ENCODE measurements at regions not wholly inside any gene's neighbourhood (a gene's known extent, or its start where the extent isn't known, plus 50 kb on each side); places are given as distances from the start of the nearest gene placed in this dataset.

- H3K4me3 Mint-ChIP-seq = no peak overlapping the region
- ChIA-PET CTCF (no interaction called here), POLR2A (no interaction called here)
- TF ChIP-seq STAT6 (CRISPR knock-in tag; conservative IDR thresholded peaks at IDR 0.05; ENCODE audit: low read depth) (no peak), AFF4 (CRISPR knock-in tag; IDR thresholded peaks at IDR 0.05; ENCODE audit: borderline replicate concordance) (no peak), E2F4 (CRISPR knock-in tag; IDR thresholded peaks at IDR 0.05; ENCODE audit: borderline replicate concordance, low read depth) (no peak), SOX15 (CRISPR knock-in tag; IDR thresholded peaks at IDR 0.05) (no peak), ZNF138 (CRISPR knock-in tag; conservative IDR thresholded peaks at IDR 0.05) (no peak), CBFB (CRISPR knock-in tag; IDR thresholded peaks at IDR 0.05; ENCODE audit: low read depth) (no peak), ZNF219 (CRISPR knock-in tag; IDR thresholded peaks at IDR 0.05; ENCODE audit: borderline replicate concordance) (no peak), JAZF1 (CRISPR knock-in tag; IDR thresholded peaks at IDR 0.05) (no peak), GRHL2 (CRISPR knock-in tag; IDR thresholded peaks at IDR 0.05; ENCODE audit: insufficient replicate concordance, severe bottlenecking) (no peak), ATF3 (CRISPR knock-in tag; conservative IDR thresholded peaks at IDR 0.05) (no peak), CREB1 (CRISPR knock-in tag; IDR thresholded peaks at IDR 0.05) (no peak), JUN (CRISPR knock-in tag; IDR thresholded peaks at IDR 0.05) (no peak)
- H3K4me1 Mint-ChIP-seq = no peaks in the 10 kb centered on the region
- H3K36me3 Mint-ChIP-seq = no peaks in the 10 kb centered on the region
- no peaks in the 10 kb centered on the region for H3K9me3 Mint-ChIP-seq
- H3K27ac Mint-ChIP-seq = no peak overlapping the region
- DNase-seq (ENCODE audit: low spot score) (no peak), ATAC-seq (no peak)
- no peaks in the 10 kb centered on the region for H3K27me3 Mint-ChIP-seq (ENCODE audit: low read depth)
These were observed 206.0 kb upstream of the RPS6KA3 start for GRCh38 chrX:20472620-20473258.

GRCh38 chrX:20472148-20472547, 205.4 kb upstream of the RPS6KA3 start:
- H3K4me3 Mint-ChIP-seq = no peak overlapping the region
- DNase-seq (ENCODE audit: low spot score) = no peak
- H3K27ac Mint-ChIP-seq = no peak overlapping the region
- POLR2A ChIA-PET = no interaction called here
- no peaks in the 10 kb centered on the region for H3K36me3 Mint-ChIP-seq
- CTCF ChIA-PET = no interaction called here
- no peak for ATAC-seq
- H3K9me3 Mint-ChIP-seq = no peaks in the 10 kb centered on the region
- H3K4me1 Mint-ChIP-seq = no peaks in the 10 kb centered on the region
- no peaks in the 10 kb centered on the region for H3K27me3 Mint-ChIP-seq (ENCODE audit: low read depth)
- TF ChIP-seq HMGXB4 (CRISPR knock-in tag; IDR thresholded peaks at IDR 0.05) (no peak), NFYB (CRISPR knock-in tag; conservative IDR thresholded peaks at IDR 0.05; ENCODE audit: low read depth) (no peak), AFF4 (CRISPR knock-in tag; IDR thresholded peaks at IDR 0.05; ENCODE audit: borderline replicate concordance) (no peak), ERG (CRISPR knock-in tag; IDR thresholded peaks at IDR 0.05) (no peak), JAZF1 (CRISPR knock-in tag; IDR thresholded peaks at IDR 0.05) (no peak), NR3C1 (CRISPR knock-in tag; conservative IDR thresholded peaks at IDR 0.05; ENCODE audit: low read depth) (no peak), NR1H2 (CRISPR knock-in tag; IDR thresholded peaks at IDR 0.05) (no peak)

Data from WTC11 (cell line).